Liver (tissue), 8 donors: ENCODE measurements at regions not wholly inside any gene's neighbourhood (a gene's known extent, or its start where the extent isn't known, plus 50 kb on each side); places are given as distances from the start of the nearest gene placed in this dataset.

ENCODE experiments used
- DNase-seq: peaks from one replicate; pipeline ENCODE4 v3.0.0-alpha.2; 2017; ENCODE audit warnings: low spot score
- H3K27ac ChIP-seq, 2 donors: one replicate each; pipeline ENCODE4 v1.7.0; 2013; ENCODE audit warnings: inconsistent platforms in 2 of 2, low read length in 2 of 2, control low read depth in 1 of 2, low read depth in 1 of 2, mild to moderate bottlenecking in 1 of 2
- H3K27me3 ChIP-seq, 4 donors: one replicate each; pipeline versions ENCODE4 v1.6.1 to v1.7.0; 2013; ENCODE audit warnings: low read length in 3 of 4, inconsistent platforms in 1 of 4, mild to moderate bottlenecking in 1 of 4, moderate library complexity in 1 of 4; ENCODE audit not compliant: control insufficient read depth in 4 of 4, insufficient read depth in 4 of 4
- H3K36me3 ChIP-seq, 4 donors: one replicate each; pipeline versions ENCODE4 v1.6.1 to v1.7.0; 2013; ENCODE audit warnings: low read length in 3 of 4, mild to moderate bottlenecking in 3 of 4, low read depth in 1 of 4, moderate library complexity in 1 of 4; ENCODE audit not compliant: control insufficient read depth in 4 of 4, insufficient read depth in 3 of 4
- H3K4me1 ChIP-seq, 4 donors: one replicate each; pipeline versions ENCODE4 v1.6.1 to v1.7.0; 2013; ENCODE audit warnings: low read length in 3 of 4, mild to moderate bottlenecking in 3 of 4, moderate library complexity in 1 of 4; ENCODE audit not compliant: control insufficient read depth in 4 of 4, insufficient read depth in 4 of 4
- H3K4me3 ChIP-seq, 3 donors: one replicate each; pipeline versions ENCODE4 v1.6.1 to v1.7.0; 2013; ENCODE audit warnings: low read length in 3 of 3, control low read depth in 1 of 3, low read depth in 1 of 3, mild to moderate bottlenecking in 1 of 3
- H3K9ac ChIP-seq, 2 donors: one replicate each; pipeline ENCODE4 v1.7.0; 2013; ENCODE audit warnings: low read length in 2 of 2, mild to moderate bottlenecking in 2 of 2, moderate library complexity in 2 of 2, control low read depth in 1 of 2, low read depth in 1 of 2
- H3K9me3 ChIP-seq, 4 donors: one replicate each; pipeline versions ENCODE4 v1.6.1 to v1.7.0; 2013; ENCODE audit warnings: low read length in 3 of 4; ENCODE audit not compliant: control insufficient read depth in 4 of 4
- EGR1 ChIP-seq, 2 donors: IDR thresholded peaks; 2 replicates each; pipeline ENCODE4 v1.6.1; 2016 to 2018; ENCODE audit warnings: antibody characterized with exemption in 2 of 2, low read depth in 2 of 2
- FOXA1 ChIP-seq: IDR thresholded peaks from 2 replicates; pipeline ENCODE4 v1.6.1; 2016; ENCODE audit warnings: antibody characterized with exemption
- FOXA2 ChIP-seq: IDR thresholded peaks from 2 replicates; pipeline ENCODE4 v1.6.1; 2016; ENCODE audit warnings: antibody characterized with exemption
- GABPA ChIP-seq, 2 donors: IDR thresholded peaks in 1 of 2; conservative IDR thresholded peaks in 1 of 2; 2 replicates each; pipeline ENCODE4 v1.6.1; 2016; ENCODE audit warnings: antibody characterized with exemption in 2 of 2, mild to moderate bottlenecking in 1 of 2, moderate library complexity in 1 of 2
- HNF4A ChIP-seq, 2 donors: conservative IDR thresholded peaks; 2 replicates each; pipeline ENCODE4 v1.6.1; 2016; ENCODE audit warnings: antibody characterized with exemption in 2 of 2, mild to moderate bottlenecking in 2 of 2
- HNF4G ChIP-seq: IDR thresholded peaks from 2 replicates; pipeline ENCODE4 v1.6.1; 2016; ENCODE audit warnings: antibody characterized with exemption
- JUND ChIP-seq, 2 donors: IDR thresholded peaks; 2 replicates each; pipeline ENCODE4 v1.6.1; 2016; ENCODE audit warnings: antibody characterized with exemption in 2 of 2
- NR2F2 ChIP-seq: IDR thresholded peaks from 2 replicates; pipeline ENCODE4 v1.6.1; 2016; ENCODE audit warnings: antibody characterized with exemption
- RAD21 ChIP-seq, 2 donors: IDR thresholded peaks; 2 replicates each; pipeline ENCODE4 v1.6.1; 2016; ENCODE audit warnings: antibody characterized with exemption in 2 of 2, mild to moderate bottlenecking in 2 of 2
- REST ChIP-seq: IDR thresholded peaks from 2 replicates; pipeline ENCODE4 v1.6.1; 2016; ENCODE audit warnings: antibody characterized with exemption, mild to moderate bottlenecking
- RXRA ChIP-seq, 2 donors: IDR thresholded peaks; 2 replicates each; pipeline ENCODE4 v1.6.1; 2017 to 2018; ENCODE audit warnings: antibody characterized with exemption in 2 of 2, mild to moderate bottlenecking in 1 of 2
- SP1 ChIP-seq: IDR thresholded peaks from 2 replicates; pipeline ENCODE4 v1.6.1; 2018; ENCODE audit warnings: antibody characterized with exemption, mild to moderate bottlenecking
- TAF1 ChIP-seq: conservative IDR thresholded peaks from 2 replicates; pipeline ENCODE4 v1.6.1; 2016; ENCODE audit warnings: antibody characterized with exemption, mild to moderate bottlenecking
- YY1 ChIP-seq: IDR thresholded peaks from 2 replicates; pipeline ENCODE4 v1.6.1; 2016; ENCODE audit warnings: antibody characterized with exemption, mild to moderate bottlenecking
- ZBTB33 ChIP-seq: IDR thresholded peaks from 2 replicates; pipeline ENCODE4 v1.6.1; 2016; ENCODE audit warnings: antibody characterized with exemption
- WGBS: extraction: QIAGEN DNeasy Blood & Tissue Kit; methylation state at CpG from one replicate; pipeline ENCODE4 v1.1.7; 2013; 5-methylcytosine and 5-hydroxymethylcytosine counted together
- TF ChIP-seq, protein P1 (sequence below): fragments of 150-350 bp; IDR thresholded peaks from 2 replicates; pipeline ENCODE4 v1.5.1; 2017; ENCODE audit warnings: improper control_type of control experiment, low read depth, low read length; ENCODE audit not compliant: missing input control
- TF ChIP-seq, protein P2 (sequence below): IDR thresholded peaks from 2 replicates; pipeline ENCODE4 v1.6.1; 2016; ENCODE audit warnings: antibody characterized with exemption
- TF ChIP-seq, protein P3 (sequence below): IDR thresholded peaks from 2 replicates; pipeline ENCODE4 v1.6.1; 2016; ENCODE audit warnings: antibody characterized with exemption
- donor health status: healthy.
- donor health status: healthy.
- donor health status: healthy.
- donor health status: healthy.
- donor health status: healthy.

DNA sequence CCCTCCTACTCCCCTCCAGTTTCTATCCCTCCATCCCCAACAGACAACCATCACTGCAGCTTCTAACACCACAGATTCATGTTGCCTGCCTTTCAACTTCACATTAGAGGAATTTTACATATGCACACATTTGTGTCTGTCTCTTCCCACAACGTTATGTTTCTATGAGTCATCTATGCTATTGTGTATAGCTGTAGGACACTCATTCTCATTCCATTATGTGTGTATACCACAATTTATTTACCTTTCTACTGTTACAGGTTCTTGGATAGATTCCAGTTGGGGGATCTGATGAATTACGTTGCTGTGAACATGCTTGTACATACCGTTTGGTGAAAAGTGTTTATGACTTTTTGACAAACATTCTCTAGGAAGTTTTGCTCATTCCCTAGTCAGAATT is 58.8 kb upstream of the TRPC3 start:
- H3K9ac ChIP-seq: no peak overlapping the region
- no peak for TF ChIP-seq FOXA2
- TF ChIP-seq RXRA (IDR thresholded peaks at IDR 0.05): no peak
- no peak for TF ChIP-seq TAF1
- TF ChIP-seq SP1: no peak
- no peak for TF ChIP-seq JUND (IDR thresholded peaks at IDR 0.05)
- TF ChIP-seq NR2F2: no peak
- no peak for TF ChIP-seq HNF4A (conservative IDR thresholded peaks at IDR 0.05)
- TF ChIP-seq FOXA1: no peak
- no peak for TF ChIP-seq YY1
- TF ChIP-seq REST: no peak
- no peak for TF ChIP-seq RAD21 (IDR thresholded peaks at IDR 0.05)
- TF ChIP-seq, protein P1, sequence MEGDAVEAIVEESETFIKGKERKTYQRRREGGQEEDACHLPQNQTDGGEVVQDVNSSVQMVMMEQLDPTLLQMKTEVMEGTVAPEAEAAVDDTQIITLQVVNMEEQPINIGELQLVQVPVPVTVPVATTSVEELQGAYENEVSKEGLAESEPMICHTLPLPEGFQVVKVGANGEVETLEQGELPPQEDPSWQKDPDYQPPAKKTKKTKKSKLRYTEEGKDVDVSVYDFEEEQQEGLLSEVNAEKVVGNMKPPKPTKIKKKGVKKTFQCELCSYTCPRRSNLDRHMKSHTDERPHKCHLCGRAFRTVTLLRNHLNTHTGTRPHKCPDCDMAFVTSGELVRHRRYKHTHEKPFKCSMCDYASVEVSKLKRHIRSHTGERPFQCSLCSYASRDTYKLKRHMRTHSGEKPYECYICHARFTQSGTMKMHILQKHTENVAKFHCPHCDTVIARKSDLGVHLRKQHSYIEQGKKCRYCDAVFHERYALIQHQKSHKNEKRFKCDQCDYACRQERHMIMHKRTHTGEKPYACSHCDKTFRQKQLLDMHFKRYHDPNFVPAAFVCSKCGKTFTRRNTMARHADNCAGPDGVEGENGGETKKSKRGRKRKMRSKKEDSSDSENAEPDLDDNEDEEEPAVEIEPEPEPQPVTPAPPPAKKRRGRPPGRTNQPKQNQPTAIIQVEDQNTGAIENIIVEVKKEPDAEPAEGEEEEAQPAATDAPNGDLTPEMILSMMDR: no peak
- no peak for TF ChIP-seq EGR1 (IDR thresholded peaks at IDR 0.05; ENCODE audit: low read depth in 2 of 2)
- H3K4me3 ChIP-seq: no peak overlapping the region
- H3K36me3 ChIP-seq: no peaks in the 10 kb centered on the region
- DNase-seq: no peak
- no peak overlapping the region for H3K27ac ChIP-seq
- H3K9me3 ChIP-seq: no peaks in the 10 kb centered on the region
- H3K27me3 ChIP-seq: peaks cover 0 to 3% (median 0%) of the 10 kb centered on the region in 4 donors
- no peaks in the 10 kb centered on the region for H3K4me1 ChIP-seq
- WGBS: 69% methylated on average over 3 of the region's 3 CpGs

GRCh38 chr4:122009524-122009923 is 57.7 kb upstream of the TRPC3 start:
- Histone ChIP-seq H3K36me3 (no peaks in the 10 kb centered on the region), H3K27me3 (peaks cover 0 to 3% (median 0%) of the 10 kb centered on the region in 4 donors), H3K4me3 (no peak overlapping the region), H3K27ac (no peak overlapping the region), H3K4me1 (no peaks in the 10 kb centered on the region), H3K9ac (no peak overlapping the region), H3K9me3 (no peaks in the 10 kb centered on the region)
- 44% methylated on average over 2 of the region's 2 CpGs for WGBS
- TF ChIP-seq JUND (IDR thresholded peaks at IDR 0.05) (no peak), SP1 (no peak), REST (no peak), HNF4A (conservative IDR thresholded peaks at IDR 0.05) (no peak), ZBTB33 (no peak), GABPA (IDR thresholded peaks at IDR 0.05 in 1 of 2, conservative IDR thresholded peaks at IDR 0.05 in 1 of 2) (no peak), TAF1 (no peak), HNF4G (no peak), RAD21 (IDR thresholded peaks at IDR 0.05) (no peak), FOXA2 (no peak), EGR1 (IDR thresholded peaks at IDR 0.05; ENCODE audit: low read depth in 2 of 2) (no peak), NR2F2 (no peak), FOXA1 (no peak), YY1 (no peak), RXRA (IDR thresholded peaks at IDR 0.05) (no peak)
- TF ChIP-seq, protein P1: no peak
- TF ChIP-seq, protein P2, sequence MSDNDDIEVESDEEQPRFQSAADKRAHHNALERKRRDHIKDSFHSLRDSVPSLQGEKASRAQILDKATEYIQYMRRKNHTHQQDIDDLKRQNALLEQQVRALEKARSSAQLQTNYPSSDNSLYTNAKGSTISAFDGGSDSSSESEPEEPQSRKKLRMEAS: no peak
- TF ChIP-seq, protein P3, sequence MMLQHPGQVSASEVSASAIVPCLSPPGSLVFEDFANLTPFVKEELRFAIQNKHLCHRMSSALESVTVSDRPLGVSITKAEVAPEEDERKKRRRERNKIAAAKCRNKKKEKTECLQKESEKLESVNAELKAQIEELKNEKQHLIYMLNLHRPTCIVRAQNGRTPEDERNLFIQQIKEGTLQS: no peak
- DNase-seq: no peak
